Right renal cortex interstitium (tissue), 3 donors: ENCODE measurements at regions not wholly inside any gene's neighbourhood (a gene's known extent, or its start where the extent isn't known, plus 50 kb on each side); places are given as distances from the start of the nearest gene placed in this dataset.

ENCODE experiments used
- DNase-seq, 3 donors: peaks; one replicate each; pipeline ENCODE4 v3.0.0-alpha.2; 2013; ENCODE audit warnings: low read depth in 3 of 3, low spot score in 2 of 3

DNA sequence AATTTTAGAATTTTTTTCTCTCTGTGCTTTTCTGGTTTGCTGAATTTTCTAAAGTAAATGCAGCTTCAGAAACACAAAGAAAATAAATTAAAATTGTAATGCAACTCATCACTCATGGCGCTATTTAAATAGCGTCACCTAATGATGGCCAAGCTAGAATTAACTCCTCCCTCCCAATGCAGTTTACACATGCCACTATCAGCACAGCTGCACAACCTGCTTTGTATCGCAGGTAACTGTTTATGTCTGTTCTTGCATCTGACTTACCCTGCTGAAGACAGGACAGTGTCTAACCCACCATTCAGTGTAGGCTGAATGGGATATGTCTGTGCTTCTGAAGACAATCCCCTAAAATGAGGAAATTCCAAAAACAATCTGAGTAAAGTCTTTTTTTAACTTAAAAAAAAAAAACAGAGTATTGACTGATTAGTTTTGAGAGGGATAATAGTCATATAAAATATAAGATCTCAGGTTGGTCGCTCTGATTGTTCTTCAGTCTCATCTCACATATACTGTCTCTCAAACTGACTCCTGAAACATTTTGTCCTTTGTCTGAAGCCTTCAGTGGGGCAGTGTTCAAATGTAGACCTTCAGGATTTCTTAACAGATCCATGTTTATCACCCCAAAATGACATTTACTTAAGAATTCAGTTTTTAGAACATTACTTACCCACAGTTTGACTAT lies 271.4 kb downstream of the ZEB2 start:
- DNase-seq: no peak

DNA sequence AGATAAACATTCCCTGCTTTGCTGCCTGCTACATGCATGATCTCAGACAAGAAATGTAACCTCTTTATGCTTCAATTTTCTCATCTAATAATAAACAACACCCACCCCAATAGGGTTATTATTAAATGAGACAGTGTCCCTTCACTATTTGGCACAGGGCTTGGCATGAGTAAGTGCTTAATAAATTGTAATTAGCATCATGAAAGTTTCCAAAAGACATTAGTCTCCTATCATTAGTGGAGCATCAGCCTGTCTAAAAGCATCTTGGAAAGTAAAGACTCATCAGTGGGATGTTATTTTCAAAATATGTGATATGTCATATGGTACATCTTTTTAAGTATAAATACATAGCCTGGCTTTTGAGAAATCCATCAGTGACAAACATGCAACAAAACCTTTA lies 275.0 kb downstream of the ZEB2 start:
- no peak for DNase-seq

DNA sequence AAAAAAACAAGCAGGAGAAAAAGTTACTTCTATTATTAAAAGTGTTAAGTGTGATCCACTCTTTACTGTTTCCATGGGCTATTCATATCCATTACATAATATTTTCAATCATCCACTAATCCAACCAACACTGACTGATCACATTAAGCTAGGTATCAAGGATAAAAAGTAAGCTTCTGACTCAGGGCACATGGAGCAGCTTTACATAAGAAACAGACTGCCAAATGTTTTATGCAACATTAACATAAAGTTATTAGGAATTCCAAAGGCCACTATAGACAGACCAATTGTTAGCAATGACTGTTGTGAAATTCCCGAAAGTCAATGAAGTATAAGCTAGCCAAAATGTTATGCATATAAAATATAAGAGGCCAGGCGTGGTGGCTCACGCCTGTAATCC lies 277.6 kb downstream of the ZEB2 start:
- DNase-seq: no peak

DNA sequence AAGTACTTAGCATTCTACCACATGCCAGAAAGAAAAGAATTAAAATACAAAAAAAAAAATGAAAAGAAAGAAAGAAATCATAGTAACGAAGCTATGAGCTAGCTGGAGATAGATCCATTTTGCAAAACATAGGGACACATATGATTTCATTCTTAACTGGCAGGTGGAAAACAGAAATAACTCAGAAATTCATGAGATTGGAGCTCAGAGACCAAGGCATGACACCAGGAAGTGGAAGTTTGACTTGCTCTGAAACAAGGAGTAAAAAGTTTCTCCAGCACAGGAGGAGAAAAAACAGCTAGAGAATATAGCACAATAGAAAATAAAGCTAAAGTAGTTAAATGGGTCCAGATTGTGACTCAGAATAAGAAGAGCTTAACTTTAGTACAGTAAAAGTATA lies 278.1 kb downstream of the ZEB2 start:
- DNase-seq: no peak

DNA sequence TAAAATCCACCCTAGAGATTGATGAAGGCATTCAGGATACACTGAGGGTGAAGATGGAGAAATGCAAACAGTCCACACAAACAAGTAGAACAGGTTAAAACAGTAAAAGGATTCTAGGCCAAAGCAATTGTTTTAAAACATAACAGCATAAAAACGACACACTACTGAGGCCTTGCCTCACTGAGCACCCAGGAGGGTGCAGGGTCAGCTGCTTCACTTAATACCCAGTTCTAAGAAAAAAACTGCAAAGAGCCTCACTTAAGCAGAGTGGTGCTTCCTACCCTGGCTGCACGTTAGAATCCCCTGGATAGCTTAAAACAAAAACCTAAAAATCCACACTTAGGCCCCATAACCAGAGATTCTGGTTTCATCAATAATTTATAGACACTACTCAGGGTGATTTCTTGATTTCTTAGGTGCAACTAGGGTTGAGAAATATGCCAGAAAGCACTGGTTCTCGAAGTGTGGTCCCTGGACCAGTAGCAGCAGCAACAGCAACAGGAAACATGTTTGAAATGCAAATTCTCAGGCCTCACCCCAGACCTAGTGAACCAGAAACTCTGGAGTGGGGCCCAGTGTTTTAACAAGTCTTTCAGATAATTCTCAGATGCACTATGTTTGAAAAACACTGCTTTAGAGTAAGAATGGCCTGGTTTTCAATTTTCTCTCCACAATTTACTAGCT lies 279.1 kb downstream of the ZEB2 start:
- DNase-seq: no peak

DNA sequence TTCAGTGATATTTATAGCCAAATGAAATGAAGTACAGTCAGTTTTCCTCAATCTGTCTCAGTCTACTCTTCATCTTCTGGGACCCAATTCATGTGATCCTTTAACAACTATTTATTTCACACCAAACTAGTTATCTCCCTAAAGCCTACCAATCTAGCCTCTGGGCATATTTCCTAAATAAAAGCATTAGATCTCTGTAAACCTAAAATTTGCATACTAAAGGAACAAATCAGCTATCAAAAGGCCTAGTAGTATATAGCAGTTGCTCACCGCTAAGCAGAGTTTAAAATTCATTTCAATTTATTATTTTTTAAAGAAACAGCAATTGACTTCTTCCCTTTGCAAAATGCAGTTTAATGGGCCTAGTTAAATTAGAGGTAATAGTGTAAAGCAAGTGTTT lies 280.2 kb downstream of the ZEB2 start:
- DNase-seq: no peak

DNA sequence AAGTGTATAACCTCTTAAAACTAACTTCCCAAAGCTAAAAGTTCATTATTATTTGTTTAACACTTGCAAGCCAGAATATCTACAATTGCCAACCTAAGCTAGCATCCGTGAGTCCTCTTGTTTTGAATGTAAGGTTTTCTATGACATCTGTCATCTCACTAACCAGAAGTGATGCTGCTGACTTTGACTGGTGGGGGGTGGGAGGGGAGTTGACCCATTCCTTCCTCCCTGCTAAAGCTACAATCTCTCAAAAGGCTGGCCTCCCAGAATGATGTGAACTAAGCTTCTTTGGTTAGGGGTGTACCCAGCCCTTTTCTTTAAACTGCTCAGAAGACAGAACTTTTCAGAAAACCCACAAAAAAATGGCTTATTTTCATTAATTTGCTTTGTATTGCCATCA lies 280.6 kb downstream of the ZEB2 start:
- DNase-seq: no peak

DNA sequence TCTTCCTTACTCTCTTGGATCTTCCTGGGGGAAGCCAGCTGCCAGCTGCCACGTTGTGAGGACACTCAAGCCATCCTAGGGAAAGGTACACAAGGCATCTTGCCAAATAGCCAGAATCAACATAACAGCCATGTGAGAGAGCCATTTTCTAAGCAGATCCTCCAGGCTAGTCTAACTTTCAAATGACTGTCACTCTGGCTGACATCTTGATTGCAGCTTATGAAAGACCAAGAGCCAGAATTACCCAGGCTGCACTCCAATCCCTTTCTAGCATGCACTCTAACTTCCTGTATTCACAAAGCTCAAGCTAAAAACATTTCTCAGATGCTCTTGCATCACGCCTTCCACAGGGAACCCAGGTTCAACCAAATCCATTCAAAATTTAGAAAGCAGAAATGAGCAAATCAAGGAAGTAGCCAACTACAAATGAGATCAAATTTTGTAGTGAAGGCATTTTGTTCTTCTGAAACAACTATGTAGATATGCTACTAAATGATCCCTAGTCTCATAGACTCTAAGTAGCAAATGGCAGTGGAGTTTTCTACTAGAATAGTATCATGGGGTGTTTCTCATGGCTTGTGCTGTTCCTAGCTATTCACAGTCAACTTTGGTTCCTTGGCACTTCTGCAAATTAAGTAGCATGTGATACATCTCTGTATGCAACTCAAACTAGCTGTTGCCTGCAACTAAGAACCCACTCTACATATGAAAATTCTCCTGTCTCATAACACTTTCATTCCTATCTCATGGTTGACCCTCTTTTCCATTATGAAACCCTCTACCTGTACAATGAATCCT lies 281.9 kb downstream of the ZEB2 start:
- DNase-seq: no peak

DNA sequence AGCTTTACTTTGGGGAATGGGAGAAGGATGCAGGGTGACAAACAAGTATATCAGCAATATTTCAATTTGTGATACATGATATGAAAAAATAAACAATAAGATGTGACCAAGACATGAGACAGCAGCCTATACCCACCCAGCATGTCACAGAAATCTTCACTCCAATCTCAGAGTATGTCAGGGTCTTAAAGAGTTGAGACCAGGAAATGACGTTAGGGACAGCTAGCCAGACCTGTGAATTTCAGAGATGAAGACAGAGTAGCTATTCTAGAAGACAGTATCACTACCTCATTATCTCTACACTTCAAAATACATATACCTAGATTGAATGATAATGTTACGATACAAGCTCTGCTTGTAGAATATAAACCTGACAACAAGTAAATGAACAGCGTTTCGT lies 282.8 kb downstream of the ZEB2 start:
- no peak for DNase-seq

DNA sequence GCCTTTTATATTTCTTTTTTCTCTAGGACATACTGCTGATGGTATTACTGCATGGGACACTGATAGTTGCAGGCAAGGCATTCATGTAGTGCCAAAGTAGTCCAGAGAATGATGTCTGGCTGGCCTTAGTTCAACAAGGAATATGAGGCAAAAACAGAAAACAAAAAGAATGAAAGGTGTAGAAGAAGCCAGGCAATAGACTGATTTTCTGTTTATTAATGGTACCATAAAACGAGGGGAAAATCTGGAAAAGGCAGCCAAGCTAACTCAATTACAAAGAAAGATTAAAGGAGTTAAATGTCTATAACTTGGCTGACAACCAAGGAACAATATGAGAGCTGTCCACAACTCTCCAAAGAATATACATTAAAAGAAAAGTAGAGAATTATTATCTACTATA lies 284.9 kb downstream of the ZEB2 start:
- DNase-seq: no peak

DNA sequence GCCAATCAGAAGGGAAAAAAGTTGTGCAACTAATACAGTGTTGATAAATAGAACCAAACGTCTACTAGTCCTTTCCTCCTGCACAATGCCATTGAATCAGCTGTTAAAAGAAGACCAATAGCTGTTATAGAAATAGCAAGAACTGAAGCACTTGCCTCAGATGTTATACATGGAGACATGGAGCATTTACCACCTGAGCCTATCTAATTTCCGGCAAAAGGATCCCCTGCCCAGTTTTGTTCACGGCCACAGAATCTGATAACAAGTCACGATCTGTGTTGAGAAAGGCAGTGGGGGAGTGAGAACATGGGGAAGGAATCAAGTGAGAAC lies 285.4 kb downstream of the ZEB2 start:
- no peak for DNase-seq

DNA sequence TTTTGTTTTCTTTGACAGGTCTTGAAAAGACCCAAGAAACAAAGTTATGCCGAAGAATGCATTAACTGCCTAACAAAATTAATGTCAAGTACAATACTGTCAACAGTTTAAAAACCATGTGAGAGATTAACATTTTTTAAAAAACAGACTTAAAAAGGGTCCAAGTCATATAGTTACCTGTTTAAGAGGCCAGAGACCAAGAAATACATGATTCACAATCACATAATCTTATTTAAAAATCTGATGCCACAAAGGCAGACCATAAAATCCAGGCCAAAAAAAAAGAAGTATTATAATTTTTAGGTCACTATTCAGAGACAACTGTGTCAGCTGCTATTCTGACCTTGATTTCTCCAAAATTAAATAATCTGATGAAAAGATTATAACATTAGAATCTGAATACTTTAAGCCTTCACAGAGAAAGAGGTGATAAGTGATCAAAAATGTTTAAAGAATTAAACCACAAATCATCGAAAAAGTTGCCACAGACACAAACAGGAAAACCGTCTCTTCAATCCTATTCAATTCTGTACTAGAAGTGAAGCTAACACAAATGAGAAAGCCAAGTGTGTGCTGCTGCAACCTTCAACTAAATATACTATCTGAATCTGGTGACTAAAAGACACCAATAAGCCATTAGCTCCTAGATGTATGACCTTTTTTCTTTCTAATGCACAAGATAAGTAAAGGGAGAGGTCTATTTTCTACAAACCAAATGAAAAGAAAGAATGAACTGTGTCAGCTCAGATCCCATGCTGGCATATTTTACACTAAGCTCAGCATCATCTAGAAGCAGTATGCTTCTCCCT lies 286.0 kb downstream of the ZEB2 start:
- DNase-seq: no peak

DNA sequence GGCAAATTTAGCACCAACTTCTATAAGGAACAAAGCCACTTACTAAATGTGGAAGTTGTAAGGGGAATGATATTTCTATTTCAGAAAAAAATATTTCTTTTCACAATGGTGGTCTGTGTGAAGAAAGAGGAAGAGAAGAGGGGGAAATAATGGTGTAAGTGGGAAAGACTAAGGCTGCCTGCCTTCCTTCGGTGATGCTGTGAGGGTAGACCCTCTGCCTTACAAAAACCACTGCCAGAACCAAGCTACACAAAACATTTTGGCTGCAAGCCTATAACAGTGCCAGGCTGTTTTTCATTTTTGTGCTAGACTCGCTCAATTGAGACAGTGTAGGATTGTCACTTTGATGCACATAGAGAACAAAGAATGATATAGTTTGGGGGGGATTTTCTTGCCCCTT lies 286.6 kb downstream of the ZEB2 start:
- DNase-seq: no peak

DNA sequence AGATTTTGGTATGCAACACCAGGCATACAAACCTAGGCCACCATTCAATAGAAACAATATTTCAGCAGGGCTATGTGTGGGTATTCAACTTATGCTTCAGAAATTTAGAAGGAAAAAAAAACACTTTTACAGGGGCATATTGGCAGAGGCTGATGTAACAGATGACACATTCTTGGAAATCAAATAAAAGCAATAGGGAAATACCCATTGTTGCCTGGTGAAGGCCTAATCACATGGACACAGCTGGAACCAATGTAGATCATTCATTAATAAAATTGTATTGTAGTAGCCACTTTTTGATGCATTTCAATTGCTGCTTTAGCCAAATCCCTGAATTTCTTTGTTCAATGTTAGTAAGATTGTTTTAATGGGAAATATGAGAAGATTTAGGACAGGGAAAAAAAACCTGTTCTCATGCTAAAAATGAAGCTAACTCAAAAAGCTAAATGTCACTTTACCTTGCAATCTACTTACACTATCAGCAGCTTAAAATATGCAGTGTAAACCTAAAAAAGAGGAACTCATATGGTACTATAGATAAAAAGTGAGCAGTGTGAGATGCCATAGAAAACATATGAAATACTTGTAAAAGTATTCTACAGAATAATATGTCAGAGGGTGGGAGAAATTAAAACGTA lies 289.4 kb downstream of the ZEB2 start:
- no peak for DNase-seq

DNA sequence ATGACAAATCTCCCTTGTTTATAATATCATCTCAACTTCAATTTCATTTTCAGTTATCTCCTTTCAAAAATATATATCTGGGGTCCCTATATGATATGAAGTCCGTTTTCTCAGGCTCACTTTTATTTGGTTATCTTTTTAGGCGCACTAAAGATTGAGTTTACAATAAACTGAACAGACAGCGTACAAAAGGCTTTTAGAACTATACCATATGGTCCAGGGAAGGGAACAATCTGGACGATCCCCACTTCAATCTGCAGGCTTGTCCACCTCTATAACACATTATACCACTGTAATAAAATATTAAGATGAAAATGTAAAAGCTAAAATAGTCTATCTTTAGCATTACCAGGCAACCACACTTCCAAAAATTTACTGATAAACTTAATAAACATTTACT lies 289.9 kb downstream of the ZEB2 start:
- DNase-seq: no peak

DNA sequence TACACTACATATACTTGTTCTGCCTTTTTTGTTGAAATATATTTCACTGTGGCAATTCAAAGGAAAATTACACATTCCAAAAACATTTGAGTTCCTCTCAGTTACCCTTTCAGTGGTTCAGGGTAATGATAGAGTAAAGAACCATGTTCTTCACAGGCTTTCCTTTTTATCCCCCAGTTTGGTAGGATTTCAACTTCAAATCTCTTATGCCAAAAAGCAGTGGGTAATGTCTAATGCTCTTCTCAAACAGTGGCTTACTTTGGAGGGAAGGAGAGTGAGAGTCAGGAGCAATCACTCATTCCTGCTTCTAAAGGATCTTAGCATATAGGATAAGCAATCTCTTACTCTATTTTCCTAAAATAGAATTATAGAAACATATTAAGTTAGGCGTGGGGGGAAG lies 290.6 kb downstream of the ZEB2 start:
- DNase-seq: no peak

DNA sequence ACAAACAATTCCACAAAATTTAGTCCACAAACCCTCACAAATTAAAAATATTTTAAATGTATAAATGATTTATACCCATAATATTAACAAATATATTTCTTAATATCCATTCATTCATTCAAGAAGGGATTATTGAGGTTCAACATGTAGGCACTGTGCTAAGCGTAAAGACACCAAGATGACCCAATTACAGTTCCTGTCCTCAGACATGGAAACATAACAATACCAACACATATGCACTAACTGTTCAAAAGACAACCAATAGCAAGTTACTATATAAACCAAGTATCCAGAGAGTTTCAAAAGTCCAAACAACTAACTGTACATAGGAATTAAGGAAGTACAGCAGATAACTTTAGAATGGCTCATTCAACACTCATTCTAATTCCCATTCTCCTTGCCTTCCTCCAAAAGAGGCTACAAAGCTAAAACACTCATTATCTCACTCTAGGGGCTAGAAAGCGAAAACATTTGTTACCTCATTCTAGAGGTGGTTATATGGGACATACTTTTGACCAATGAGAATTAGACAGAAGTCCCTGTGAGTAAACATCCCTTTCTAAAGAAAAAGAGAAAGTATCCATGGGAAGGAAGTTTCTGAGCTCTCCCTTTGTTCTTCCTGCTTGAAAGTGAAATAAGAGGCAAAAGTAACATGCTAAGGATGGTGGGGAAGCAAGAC lies 292.4 kb downstream of the ZEB2 start:
- DNase-seq: no peak

DNA sequence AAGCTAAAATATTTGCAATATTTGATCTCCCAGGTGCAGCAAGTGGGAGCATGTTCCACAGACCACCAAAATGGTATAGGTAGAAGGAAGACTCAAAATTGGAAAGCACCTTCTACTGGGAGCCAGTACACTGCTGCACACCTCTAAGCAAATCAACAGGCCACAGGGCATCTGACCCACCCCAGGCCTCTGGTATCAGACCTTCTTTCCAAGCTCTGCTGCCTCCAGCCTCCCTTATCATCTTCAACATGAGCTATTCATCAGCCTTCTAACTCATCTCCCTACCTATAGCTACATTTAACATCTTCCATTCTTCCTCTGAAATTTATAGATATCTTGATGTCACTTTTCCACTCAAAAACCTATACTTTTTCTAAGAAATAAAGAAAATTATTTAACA lies 294.8 kb downstream of the ZEB2 start:
- DNase-seq: no peak

DNA sequence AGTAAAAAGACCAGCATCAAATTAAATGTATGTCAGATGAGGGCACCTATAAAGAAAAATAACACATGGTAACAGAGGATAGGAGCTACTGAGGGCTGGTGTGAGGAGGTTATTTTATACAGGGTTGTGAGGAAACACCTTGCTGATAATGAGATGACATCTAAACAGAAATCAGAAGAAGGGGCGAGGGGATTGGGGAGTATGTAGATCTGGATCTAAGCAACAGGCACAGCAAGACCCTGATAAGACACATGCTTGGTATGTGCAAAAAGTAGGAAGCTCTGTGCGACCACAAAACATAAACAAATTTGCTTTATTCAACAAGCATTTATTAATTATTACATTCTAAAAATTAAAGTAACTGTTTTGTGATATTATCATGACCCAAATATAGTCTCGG lies 295.4 kb downstream of the ZEB2 start:
- DNase-seq: no peak

DNA sequence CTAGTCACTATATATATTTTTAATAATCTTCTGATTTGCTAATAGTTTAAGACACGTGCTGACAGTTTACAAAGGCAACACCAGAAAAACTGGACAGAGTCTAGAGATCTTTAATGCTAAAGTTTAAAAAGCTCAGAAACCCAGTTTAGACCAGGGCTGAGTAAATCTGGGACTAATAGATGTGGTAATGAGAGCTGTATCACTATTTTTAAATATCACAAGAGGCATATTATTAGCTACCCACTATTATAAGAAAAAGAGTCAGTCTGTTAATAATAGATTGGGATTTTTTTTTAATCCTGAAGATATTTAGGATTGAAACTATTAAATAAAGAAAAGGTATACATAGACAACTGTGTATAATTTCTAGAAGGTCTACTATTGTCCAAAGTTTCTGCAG lies 299.9 kb downstream of the ZEB2 start:
- DNase-seq: no peak
